K562 (cell line): ENCODE measurements at regions not wholly inside any gene's neighbourhood (a gene's known extent, or its start where the extent isn't known, plus 50 kb on each side); places are given as distances from the start of the nearest gene placed in this dataset. TPM values are rescaled to one million over a fixed set of nuclear protein-coding genes. Genes with fewer than 3 reads are reported as not detected.

Experiments used
- small RNA-seq: library from RNA; depleted of rRNA; stranded (forward); fragments of <200 nt; gene quantifications from one replicate; pipeline ENCODE3, GENCODE V24; 2014

Small RNA genes lying in the stretch of these regions (small RNA-seq; reads per million reads assigned to genes)
- gene RF00017 (not detected), gene RF00601 (not detected)
